ENCODE measurements at regions not wholly inside any gene's neighbourhood (a gene's known extent, or its start where the extent isn't known, plus 50 kb on each side); places are given as distances from the start of the nearest gene placed in this dataset.

- TF ChIP-seq POLR2A (IDR thresholded peaks at IDR 0.05) (no peak), POLR2AphosphoS5 (IDR thresholded peaks at IDR 0.05) (no peak), CTCF (IDR thresholded peaks at IDR 0.05) (no peak)
Observed at GRCh38 chr10:33035411-33035810, 77.4 kb upstream of the ITGB1 start.

Measured in prostate gland (tissue), 2 donors.